ENCODE measurements at regions not wholly inside any gene's neighbourhood (a gene's known extent, or its start where the extent isn't known, plus 50 kb on each side); places are given as distances from the start of the nearest gene placed in this dataset.

GRCh38 chr2:215812966-215813365, 200.4 kb downstream of the MREG start:
- Histone ChIP-seq H3K4me1 (ENCODE audit: insufficient read depth, low read length) (no peaks in the 10 kb centered on the region; the same call in 1 of the 2 replicates), H3K36me3 (ENCODE audit: insufficient read depth, low read length) (no peaks in the 10 kb centered on the region), H3K9ac (ENCODE audit: low read depth, low read length) (no peak overlapping the region), H3K9me3 (ENCODE audit: control insufficient read depth, insufficient read depth, low read length) (no peaks in the 10 kb centered on the region)

GRCh38 chr2:215811409-215812345, 201.7 kb downstream of the MREG start:
- Histone ChIP-seq H3K9ac (ENCODE audit: low read depth, low read length) (no peak overlapping the region), H3K9me3 (ENCODE audit: control insufficient read depth, insufficient read depth, low read length) (no peaks in the 10 kb centered on the region), H3K36me3 (ENCODE audit: insufficient read depth, low read length) (no peaks in the 10 kb centered on the region)

GRCh38 chr2:215811003-215811402, 202.3 kb downstream of the MREG start:
- no peak overlapping the region for H3K9ac ChIP-seq (ENCODE audit: low read depth, low read length)
- H3K36me3 ChIP-seq (ENCODE audit: insufficient read depth, low read length): no peaks in the 10 kb centered on the region
- H3K4me1 ChIP-seq (ENCODE audit: insufficient read depth, low read length): no peaks in the 10 kb centered on the region; the same call in 1 of the 2 replicates
- H3K9me3 ChIP-seq (ENCODE audit: control insufficient read depth, insufficient read depth, low read length): no peaks in the 10 kb centered on the region

More at GRCh38 chr2:215811409-215812345, 201.7 kb downstream of the MREG start:
- H3K4me1 ChIP-seq (ENCODE audit: insufficient read depth, low read length): no peaks in the 10 kb centered on the region; the same call in 1 of the 2 replicates

GRCh38 chr2:215808996-215809395, 204.4 kb downstream of the MREG start:
- no peaks in the 10 kb centered on the region; the same call in 1 of the 2 replicates for H3K4me1 ChIP-seq (ENCODE audit: insufficient read depth, low read length)
- H3K36me3 ChIP-seq (ENCODE audit: insufficient read depth, low read length): no peaks in the 10 kb centered on the region
- H3K9me3 ChIP-seq (ENCODE audit: control insufficient read depth, insufficient read depth, low read length): no peaks in the 10 kb centered on the region
- no peak overlapping the region for H3K9ac ChIP-seq (ENCODE audit: low read depth, low read length)

GRCh38 chr2:215808194-215808593, 205.2 kb downstream of the MREG start:
- Histone ChIP-seq H3K9me3 (ENCODE audit: control insufficient read depth, insufficient read depth, low read length) (no peaks in the 10 kb centered on the region), H3K9ac (ENCODE audit: low read depth, low read length) (no peak overlapping the region), H3K4me1 (ENCODE audit: insufficient read depth, low read length) (no peaks in the 10 kb centered on the region; the same call in 1 of the 2 replicates), H3K36me3 (ENCODE audit: insufficient read depth, low read length) (no peaks in the 10 kb centered on the region)

- Histone ChIP-seq H3K4me1 (ENCODE audit: insufficient read depth, low read length) (no peaks in the 10 kb centered on the region; the same call in 1 of the 2 replicates), H3K9ac (ENCODE audit: low read depth, low read length) (no peak overlapping the region), H3K36me3 (ENCODE audit: insufficient read depth, low read length) (no peaks in the 10 kb centered on the region), H3K9me3 (ENCODE audit: control insufficient read depth, insufficient read depth, low read length) (no peaks in the 10 kb centered on the region)
Measured at GRCh38 chr2:215805493-215805892, 207.9 kb downstream of the MREG start.

- no peaks in the 10 kb centered on the region for H3K36me3 ChIP-seq (ENCODE audit: insufficient read depth, low read length)
- no peaks in the 10 kb centered on the region for H3K9me3 ChIP-seq (ENCODE audit: control insufficient read depth, insufficient read depth, low read length)
- H3K4me1 ChIP-seq (ENCODE audit: insufficient read depth, low read length): no peaks in the 10 kb centered on the region
- H3K9ac ChIP-seq (ENCODE audit: low read depth, low read length): no peak overlapping the region
Measured at GRCh38 chr2:215803150-215803549, 210.2 kb downstream of the MREG start.

GRCh38 chr2:215799194-215799593, 214.2 kb downstream of the MREG start:
- H3K9ac ChIP-seq (ENCODE audit: low read depth, low read length): no peak overlapping the region
- H3K36me3 ChIP-seq (ENCODE audit: insufficient read depth, low read length): no peaks in the 10 kb centered on the region
- peaks cover 8% of the 10 kb centered on the region for H3K4me1 ChIP-seq (ENCODE audit: insufficient read depth, low read length)
- no peaks in the 10 kb centered on the region for H3K9me3 ChIP-seq (ENCODE audit: control insufficient read depth, insufficient read depth, low read length)

GRCh38 chr2:215797676-215798075, 215.7 kb downstream of the MREG start:
- H3K9me3 ChIP-seq (ENCODE audit: control insufficient read depth, insufficient read depth, low read length): no peaks in the 10 kb centered on the region
- no peaks in the 10 kb centered on the region for H3K36me3 ChIP-seq (ENCODE audit: insufficient read depth, low read length)
- no peak overlapping the region for H3K9ac ChIP-seq (ENCODE audit: low read depth, low read length)
- H3K4me1 ChIP-seq (ENCODE audit: insufficient read depth, low read length): peaks cover 8% of the 10 kb centered on the region

GRCh38 chr2:215796140-215796855, 217.1 kb downstream of the MREG start:
- no peaks in the 10 kb centered on the region for H3K36me3 ChIP-seq (ENCODE audit: insufficient read depth, low read length)
- H3K9me3 ChIP-seq (ENCODE audit: control insufficient read depth, insufficient read depth, low read length): no peaks in the 10 kb centered on the region
- H3K4me1 ChIP-seq (ENCODE audit: insufficient read depth, low read length): peaks cover 13% of the 10 kb centered on the region
- H3K9ac ChIP-seq (ENCODE audit: low read depth, low read length): no peak overlapping the region

- no peaks in the 10 kb centered on the region for H3K9me3 ChIP-seq (ENCODE audit: control insufficient read depth, insufficient read depth, low read length)
- no peaks in the 10 kb centered on the region for H3K36me3 ChIP-seq (ENCODE audit: insufficient read depth, low read length)
- peaks cover 24% of the 10 kb centered on the region for H3K4me1 ChIP-seq (ENCODE audit: insufficient read depth, low read length)
- no peak overlapping the region for H3K9ac ChIP-seq (ENCODE audit: low read depth, low read length)
Measured at GRCh38 chr2:215794829-215795546, 218.4 kb downstream of the MREG start.

GRCh38 chr2:215793747-215794595, 219.4 kb downstream of the MREG start:
- Histone ChIP-seq H3K36me3 (ENCODE audit: insufficient read depth, low read length) (no peaks in the 10 kb centered on the region), H3K9ac (ENCODE audit: low read depth, low read length) (no peak overlapping the region), H3K9me3 (ENCODE audit: control insufficient read depth, insufficient read depth, low read length) (no peaks in the 10 kb centered on the region), H3K4me1 (ENCODE audit: insufficient read depth, low read length) (peaks cover 24% of the 10 kb centered on the region)

- H3K36me3 ChIP-seq (ENCODE audit: insufficient read depth, low read length): no peaks in the 10 kb centered on the region
- no peak overlapping the region for H3K9ac ChIP-seq (ENCODE audit: low read depth, low read length)
- H3K9me3 ChIP-seq (ENCODE audit: control insufficient read depth, insufficient read depth, low read length): no peaks in the 10 kb centered on the region
- peaks cover 24% of the 10 kb centered on the region for H3K4me1 ChIP-seq (ENCODE audit: insufficient read depth, low read length)
Measured at GRCh38 chr2:215791481-215791937, 221.8 kb downstream of the MREG start.

All from ES-I3 (cell line).